ENCODE measurements at regions not wholly inside any gene's neighbourhood (a gene's known extent, or its start where the extent isn't known, plus 50 kb on each side); places are given as distances from the start of the nearest gene placed in this dataset.
A peak's percentile ranks its signal among the peaks of the same experiment; 100 is the strongest.

GRCh38 chr18:73545472-73545871 is 602.2 kb downstream of the FBXO15 start:
- WGBS, 2 donors, result 0% methylated on average over 1 of the region's 1 CpG
- H3K36me3 ChIP-seq, result no peaks in the 10 kb centered on the region
- peak in 1 of 4 donors; percentile 16 for ATAC-seq
- H3K27me3 ChIP-seq, result no peaks in the 10 kb centered on the region
- no peak for DNase-seq
- TF ChIP-seq, protein P1, sequence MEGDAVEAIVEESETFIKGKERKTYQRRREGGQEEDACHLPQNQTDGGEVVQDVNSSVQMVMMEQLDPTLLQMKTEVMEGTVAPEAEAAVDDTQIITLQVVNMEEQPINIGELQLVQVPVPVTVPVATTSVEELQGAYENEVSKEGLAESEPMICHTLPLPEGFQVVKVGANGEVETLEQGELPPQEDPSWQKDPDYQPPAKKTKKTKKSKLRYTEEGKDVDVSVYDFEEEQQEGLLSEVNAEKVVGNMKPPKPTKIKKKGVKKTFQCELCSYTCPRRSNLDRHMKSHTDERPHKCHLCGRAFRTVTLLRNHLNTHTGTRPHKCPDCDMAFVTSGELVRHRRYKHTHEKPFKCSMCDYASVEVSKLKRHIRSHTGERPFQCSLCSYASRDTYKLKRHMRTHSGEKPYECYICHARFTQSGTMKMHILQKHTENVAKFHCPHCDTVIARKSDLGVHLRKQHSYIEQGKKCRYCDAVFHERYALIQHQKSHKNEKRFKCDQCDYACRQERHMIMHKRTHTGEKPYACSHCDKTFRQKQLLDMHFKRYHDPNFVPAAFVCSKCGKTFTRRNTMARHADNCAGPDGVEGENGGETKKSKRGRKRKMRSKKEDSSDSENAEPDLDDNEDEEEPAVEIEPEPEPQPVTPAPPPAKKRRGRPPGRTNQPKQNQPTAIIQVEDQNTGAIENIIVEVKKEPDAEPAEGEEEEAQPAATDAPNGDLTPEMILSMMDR (IDR thresholded peaks at IDR 0.05), result no peak
- no peaks in the 10 kb centered on the region for H3K4me1 ChIP-seq
- no peak overlapping the region for H3K27ac ChIP-seq
- intact Hi-C loops (cut with DNase I), result no loop called here
- FAIRE-seq, result no peak
- no peaks in the 10 kb centered on the region for H3K9me3 ChIP-seq
- H3K4me3 ChIP-seq, result no peak overlapping the region

DNA sequence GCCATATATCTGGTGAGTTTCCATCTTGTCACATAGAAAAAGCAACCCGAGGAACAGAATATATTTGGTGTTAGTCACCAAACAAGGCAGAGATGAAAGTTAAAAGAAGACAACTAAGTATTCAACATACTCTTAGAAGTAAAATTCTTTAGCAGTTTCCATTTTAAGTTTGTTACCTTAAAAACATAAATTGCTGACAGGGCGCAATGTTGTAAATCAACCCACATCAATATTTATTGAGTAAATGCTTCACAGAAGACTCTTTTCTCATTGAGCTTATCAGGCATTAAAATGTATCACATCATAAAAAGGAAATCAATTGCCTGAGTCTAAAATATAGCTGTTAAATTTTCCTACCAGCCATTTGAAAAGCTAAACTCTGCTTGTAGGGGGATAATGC is 603.0 kb downstream of the FBXO15 start:
- Histone ChIP-seq H3K4me3 (no peak overlapping the region), H3K27ac (peak overlapping the region in 1 of 4 donors; percentile 34), H3K36me3 (no peaks in the 10 kb centered on the region), H3K27me3 (no peaks in the 10 kb centered on the region), H3K9me3 (no peaks in the 10 kb centered on the region), H3K4me1 (no peaks in the 10 kb centered on the region)
- ATAC-seq, result no peak
- DNase-seq, result no peak
- intact Hi-C loops (cut with DNase I), result no loop called here
- FAIRE-seq, result no peak
- TF ChIP-seq, protein P1 (IDR thresholded peaks at IDR 0.05), result no peak
- 25 to 26% methylated on average over 2 of the region's 2 CpGs for WGBS, 2 donors

- intact Hi-C loops (cut with DNase I), result no loop called here
- no peak overlapping the region for H3K4me3 ChIP-seq
- TF ChIP-seq, protein P1 (IDR thresholded peaks at IDR 0.05), result no peak
- FAIRE-seq (no peak), DNase-seq (no peak), ATAC-seq (peak; percentile 46 to 90 (median 72))
- H3K36me3 ChIP-seq, result no peaks in the 10 kb centered on the region
- no peaks in the 10 kb centered on the region for H3K27me3 ChIP-seq
- WGBS, 2 donors, result 14 to 18% methylated on average over 1 of the region's 1 CpG
- peak overlapping the region in 1 of 4 donors; percentile 34 for H3K27ac ChIP-seq
- no peaks in the 10 kb centered on the region for H3K9me3 ChIP-seq
- H3K4me1 ChIP-seq, result no peaks in the 10 kb centered on the region
Observed at GRCh38 chr18:73544032-73544431, 603.6 kb downstream of the FBXO15 start.

DNA sequence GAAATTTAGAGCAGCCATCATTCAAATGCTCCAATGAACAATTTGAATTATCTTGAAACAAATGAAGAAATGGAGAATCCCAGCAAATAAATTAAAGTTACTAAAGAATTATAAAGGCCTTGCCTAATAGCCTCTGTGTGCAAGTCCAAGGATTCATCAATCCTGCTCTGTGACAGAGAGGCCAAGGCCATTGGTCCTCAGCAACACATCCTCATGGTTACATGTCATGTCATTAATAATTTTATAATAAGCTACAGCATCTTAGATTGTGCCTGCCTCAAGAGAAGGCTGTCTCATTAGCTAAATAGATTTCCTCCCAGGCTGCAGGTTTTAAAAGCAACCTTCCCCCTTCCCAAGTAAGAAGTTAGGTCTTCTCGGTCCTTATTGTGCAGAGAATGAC is 611.6 kb downstream of the FBXO15 start:
- Histone ChIP-seq H3K27ac (no peak overlapping the region), H3K27me3 (no peaks in the 10 kb centered on the region), H3K4me1 (no peaks in the 10 kb centered on the region), H3K36me3 (no peaks in the 10 kb centered on the region), H3K9me3 (no peaks in the 10 kb centered on the region), H3K4me3 (no peak overlapping the region)
- FAIRE-seq (no peak), ATAC-seq (no peak), DNase-seq (no peak)
- TF ChIP-seq, protein P1 (IDR thresholded peaks at IDR 0.05), result no peak
- intact Hi-C loops (cut with DNase I), result no loop called here
- WGBS, 2 donors, result 84 to 97% methylated on average over 1 of the region's 1 CpG

GRCh38 chr18:73535189-73535588 is 612.4 kb downstream of the FBXO15 start:
- no peaks in the 10 kb centered on the region for H3K4me1 ChIP-seq
- ATAC-seq (no peak), DNase-seq (no peak), FAIRE-seq (no peak)
- WGBS, 2 donors, result 59 to 66% methylated on average over 6 of the region's 6 CpGs
- TF ChIP-seq, protein P1 (IDR thresholded peaks at IDR 0.05), result no peak
- no peaks in the 10 kb centered on the region for H3K27me3 ChIP-seq
- no peaks in the 10 kb centered on the region for H3K9me3 ChIP-seq
- intact Hi-C loops (cut with DNase I), result no loop called here
- no peak overlapping the region for H3K4me3 ChIP-seq
- H3K36me3 ChIP-seq, result no peaks in the 10 kb centered on the region
- no peak overlapping the region for H3K27ac ChIP-seq
